Fibroblast of lung (primary cell): ENCODE measurements at regions not wholly inside any gene's neighbourhood (a gene's known extent, or its start where the extent isn't known, plus 50 kb on each side); places are given as distances from the start of the nearest gene placed in this dataset.

Experiments used
- DNase-seq, 2 donors: peaks; one replicate each; pipeline versions ENCODE4 v3.0.0 to v3.0.0-alpha.2; 2010; ENCODE audit warnings: low read depth in 2 of 2
- H2AFZ ChIP-seq: 2 replicates; pipeline ENCODE4 v1.5.1; 2012; ENCODE audit warnings: low read length, control low read depth, inconsistent platforms
- H3K27ac ChIP-seq: 2 replicates; pipeline ENCODE4 v1.5.1; 2011; ENCODE audit warnings: low read length, control low read depth; ENCODE audit not compliant: insufficient read depth
- H3K27me3 ChIP-seq: 2 replicates; pipeline ENCODE4 v1.5.1; 2011; ENCODE audit warnings: mild to moderate bottlenecking, low read length; ENCODE audit not compliant: control insufficient read depth, insufficient read depth
- H3K36me3 ChIP-seq: 2 replicates; pipeline ENCODE4 v1.5.1; 2011; ENCODE audit warnings: low read length; ENCODE audit not compliant: control insufficient read depth, insufficient read depth
- H3K4me1 ChIP-seq: 2 replicates; pipeline ENCODE4 v1.5.1; 2011; ENCODE audit warnings: low read length; ENCODE audit not compliant: control insufficient read depth, insufficient read depth; ENCODE audit errors: extremely low read depth
- H3K4me2 ChIP-seq: 2 replicates; pipeline ENCODE4 v1.5.1; 2011; ENCODE audit warnings: low read length, control low read depth; ENCODE audit not compliant: insufficient read depth; ENCODE audit errors: extremely low read depth
- H3K4me3 ChIP-seq, 4 experiments: fragments of 200-600 bp in 1 of 4; sonication (generic) in 1 of 4; replicated peaks in 1 of 4; 2 replicates each; pipeline ENCODE4 v1.5.1; 2011 to 2016; ENCODE audit warnings: low read length in 4 of 4, low read depth in 3 of 4, mild to moderate bottlenecking in 3 of 4, control low read depth in 2 of 4, inconsistent platforms in 1 of 4, mixed read lengths in 1 of 4; ENCODE audit not compliant: insufficient read depth in 1 of 4; ENCODE audit errors: control extremely low read depth in 1 of 4
- H3K79me2 ChIP-seq: 2 replicates; pipeline ENCODE4 v1.5.1; 2012; ENCODE audit warnings: mild to moderate bottlenecking, low read length, inconsistent platforms; ENCODE audit not compliant: control insufficient read depth, insufficient read depth
- H3K9ac ChIP-seq: 2 replicates; pipeline ENCODE4 v1.5.1; 2011; ENCODE audit warnings: mild to moderate bottlenecking, low read length, control low read depth; ENCODE audit not compliant: insufficient read depth
- H3K9me3 ChIP-seq: 2 replicates; pipeline ENCODE4 v1.5.1; 2012; ENCODE audit warnings: low read depth, low read length; ENCODE audit not compliant: control insufficient read depth, insufficient read depth
- H4K20me1 ChIP-seq: 2 replicates; pipeline ENCODE4 v1.5.1; 2011; ENCODE audit warnings: low read length; ENCODE audit not compliant: control insufficient read depth, insufficient read depth; ENCODE audit errors: extremely low read depth
- CTCF ChIP-seq, 2 donors: IDR thresholded peaks in 1 of 2; conservative IDR thresholded peaks in 1 of 2; 1 replicate in 1 of 2; 2 replicates in 1 of 2; pipeline ENCODE4 v1.5.1; 2011 to 2012; ENCODE audit warnings: low read length in 2 of 2, control low read depth in 1 of 2, inconsistent platforms in 1 of 2, low read depth in 1 of 2, mild to moderate bottlenecking in 1 of 2
- EZH2 ChIP-seq: IDR thresholded peaks from 2 replicates; pipeline ENCODE4 v1.5.1; 2012; ENCODE audit warnings: low read length, control low read depth, mild to moderate bottlenecking; ENCODE audit errors: missing control alignments

DNA sequence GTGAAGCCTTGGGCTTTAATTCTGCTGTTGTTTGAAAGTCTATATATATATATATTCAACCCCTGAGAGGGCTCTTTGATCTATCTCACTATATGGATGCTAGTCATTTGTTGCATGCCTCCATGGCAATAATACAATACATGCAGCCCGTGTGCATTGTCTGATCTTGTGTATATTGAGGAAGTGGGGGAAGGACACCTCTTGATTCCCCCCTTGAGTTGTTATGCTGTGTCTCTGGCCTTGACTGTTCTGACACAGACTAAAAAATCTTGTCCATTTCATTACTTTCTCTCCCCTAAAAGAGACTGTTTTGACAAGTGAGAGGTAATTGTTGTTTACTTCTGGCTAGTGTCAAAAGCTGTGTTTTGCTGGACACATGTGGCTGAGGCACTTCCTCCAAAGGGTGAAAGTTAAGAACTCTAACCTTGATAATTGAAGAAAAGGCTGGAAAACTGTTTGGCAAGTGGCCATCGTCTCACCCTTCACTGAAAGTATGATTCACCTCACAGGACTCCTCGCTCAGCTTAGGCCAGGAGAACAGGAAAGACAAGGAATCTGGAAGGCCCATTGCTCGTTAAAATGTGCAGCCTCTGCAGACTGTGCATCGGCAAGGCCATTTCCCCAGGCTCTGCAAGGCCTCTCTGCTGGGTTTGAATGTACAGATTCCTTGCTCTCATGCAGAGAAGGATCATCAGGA is 304.0 kb downstream of the PRELID2 start:
- Histone ChIP-seq H3K27me3 (no peaks in the 10 kb centered on the region), H3K9ac (no peak overlapping the region), H3K79me2 (no peaks in the 10 kb centered on the region), H3K4me3 (no peak overlapping the region), H3K4me1 (peaks cover 4% of the 10 kb centered on the region), H3K9me3 (no peaks in the 10 kb centered on the region), H3K36me3 (no peaks in the 10 kb centered on the region), H3K27ac (no peak overlapping the region), H3K4me2 (no peak overlapping the region), H2AFZ (no peak overlapping the region), H4K20me1 (no peaks in the 10 kb centered on the region)
- DNase-seq: peak; percentile 57 to 90
- TF ChIP-seq EZH2 (no peak), CTCF (conservative IDR thresholded peaks at IDR 0.05 in 1 of 2, IDR thresholded peaks at IDR 0.05 in 1 of 2; ENCODE audit: low read depth in 1 of 2, low read length in 2 of 2) (no peak)

- Histone ChIP-seq H3K4me3 (no peak overlapping the region), H3K4me2 (no peak overlapping the region), H3K27me3 (no peaks in the 10 kb centered on the region), H4K20me1 (no peaks in the 10 kb centered on the region), H3K4me1 (no peaks in the 10 kb centered on the region), H2AFZ (no peak overlapping the region), H3K9ac (no peak overlapping the region), H3K9me3 (no peaks in the 10 kb centered on the region), H3K36me3 (no peaks in the 10 kb centered on the region), H3K79me2 (no peaks in the 10 kb centered on the region), H3K27ac (no peak overlapping the region)
- DNase-seq: no peak
- no peak for TF ChIP-seq EZH2
- TF ChIP-seq CTCF (conservative IDR thresholded peaks at IDR 0.05 in 1 of 2, IDR thresholded peaks at IDR 0.05 in 1 of 2; ENCODE audit: low read depth in 1 of 2, low read length in 2 of 2): no peak
Measured at GRCh38 chr5:145521523-145521922, 313.6 kb downstream of the PRELID2 start.

GRCh38 chr5:145521066-145521465 is 314.1 kb downstream of the PRELID2 start:
- no peak for TF ChIP-seq CTCF (conservative IDR thresholded peaks at IDR 0.05 in 1 of 2, IDR thresholded peaks at IDR 0.05 in 1 of 2; ENCODE audit: low read depth in 1 of 2, low read length in 2 of 2)
- no peak for TF ChIP-seq EZH2
- Histone ChIP-seq H3K4me2 (no peak overlapping the region), H3K79me2 (no peaks in the 10 kb centered on the region), H3K4me1 (no peaks in the 10 kb centered on the region), H3K4me3 (no peak overlapping the region), H4K20me1 (no peaks in the 10 kb centered on the region), H3K36me3 (no peaks in the 10 kb centered on the region), H3K9ac (no peak overlapping the region), H2AFZ (no peak overlapping the region), H3K9me3 (no peaks in the 10 kb centered on the region), H3K27me3 (no peaks in the 10 kb centered on the region), H3K27ac (no peak overlapping the region)
- DNase-seq: no peak
